AG04450 (cell line): ENCODE measurements at regions not wholly inside any gene's neighbourhood (a gene's known extent, or its start where the extent isn't known, plus 50 kb on each side); places are given as distances from the start of the nearest gene placed in this dataset.

ENCODE experiments used
- CTCF ChIA-PET: fragments of 300-600, 350-600 bp; formaldehyde crosslinking; extraction: SDS; loops from one replicate; lab custom pipeline; 2022; ENCODE audit warnings: antibody characterized with exemption, inconsistent platforms; lab: Charles Lee
- POLR2A ChIA-PET: fragments of 350-600 bp; formaldehyde crosslinking; extraction: SDS; loops from one replicate; lab custom pipeline; 2021; ENCODE audit warnings: antibody characterized with exemption, inconsistent platforms; lab: Yijun Ruan, JAX
- DNase-seq: peaks from one replicate; pipeline ENCODE4 v3.0.0-alpha.2; 2011; ENCODE audit warnings: low read depth, low spot score
- H3K27ac ChIP-seq: one replicate; pipeline ENCODE4 v1.5.1; 2012; ENCODE audit warnings: low read depth, low read length, control low read depth
- H3K27me3 ChIP-seq: one replicate; pipeline ENCODE4 v1.6.0; 2012; ENCODE audit warnings: low read length; ENCODE audit not compliant: control insufficient read depth, insufficient read depth
- H3K4me3 ChIP-seq: 2 replicates; pipeline ENCODE4 v1.5.1; 2011; ENCODE audit warnings: mild to moderate bottlenecking, low read depth, low read length, control low read depth
- H3K9me3 ChIP-seq: 2 replicates; pipeline ENCODE4 v1.5.1; 2012; ENCODE audit warnings: low read length; ENCODE audit not compliant: control insufficient read depth, insufficient read depth
- CTCF ChIP-seq: IDR thresholded peaks from 2 replicates; pipeline ENCODE4 v1.5.1; 2011; ENCODE audit warnings: low read depth, low read length, control low read depth, inconsistent platforms

DNA sequence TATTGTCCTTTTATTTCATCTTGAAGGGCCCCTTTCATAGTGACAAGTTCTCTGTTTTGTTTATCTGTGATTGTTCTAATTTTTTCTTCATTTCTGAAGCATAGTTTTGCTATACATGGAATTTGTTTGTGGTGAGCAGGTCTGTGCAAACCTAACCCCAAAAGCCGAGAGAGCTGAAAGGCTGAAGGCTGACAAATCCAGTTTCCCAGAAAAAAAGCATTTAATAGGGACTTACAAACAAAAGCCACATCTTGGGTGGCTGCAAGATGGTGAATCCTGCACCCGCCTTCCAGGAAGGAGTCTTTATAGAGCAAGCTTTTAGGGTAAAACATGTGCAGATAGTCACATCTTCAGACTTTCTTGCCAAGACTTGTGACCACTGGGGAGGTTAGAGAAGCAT lies 473.4 kb upstream of the TRIB2 start:
- POLR2A ChIA-PET = no interaction called here
- H3K4me3 ChIP-seq = no peak overlapping the region
- H3K9me3 ChIP-seq = no peaks in the 10 kb centered on the region
- no peak for DNase-seq
- TF ChIP-seq CTCF = no peak
- H3K27ac ChIP-seq = no peak overlapping the region
- H3K27me3 ChIP-seq = no peaks in the 10 kb centered on the region
- CTCF ChIA-PET = no interaction called here

GRCh38 chr2:12244070-12244469 lies 472.7 kb upstream of the TRIB2 start:
- no peak for TF ChIP-seq CTCF
- H3K27me3 ChIP-seq = no peaks in the 10 kb centered on the region
- H3K4me3 ChIP-seq = no peak overlapping the region
- H3K27ac ChIP-seq = no peak overlapping the region
- DNase-seq = no peak
- CTCF ChIA-PET = no interaction called here
- POLR2A ChIA-PET = no interaction called here
- H3K9me3 ChIP-seq = no peaks in the 10 kb centered on the region

DNA sequence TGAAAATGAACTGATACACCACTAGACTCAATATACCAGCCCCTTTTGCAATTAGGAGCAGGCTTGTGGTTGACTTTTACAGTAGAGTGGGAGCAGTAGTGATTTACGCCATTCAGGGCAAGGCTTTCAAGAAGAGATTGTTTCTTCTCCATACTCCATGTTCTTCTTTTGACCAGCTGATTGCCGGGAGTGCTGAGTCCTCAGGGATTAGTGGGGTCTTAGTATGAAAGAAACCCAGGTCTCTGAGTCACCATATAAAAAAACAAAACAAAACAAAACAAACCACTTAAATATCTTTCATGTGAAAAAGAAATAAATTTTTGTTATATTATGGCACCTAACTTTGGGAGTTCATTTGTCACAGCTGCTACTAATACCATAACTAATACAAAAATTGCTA lies 465.6 kb upstream of the TRIB2 start:
- no peaks in the 10 kb centered on the region for H3K9me3 ChIP-seq
- POLR2A ChIA-PET = no interaction called here
- TF ChIP-seq CTCF = no peak
- H3K4me3 ChIP-seq = no peak overlapping the region
- no peak overlapping the region for H3K27ac ChIP-seq
- CTCF ChIA-PET = no interaction called here
- no peaks in the 10 kb centered on the region for H3K27me3 ChIP-seq
- no peak for DNase-seq

- ChIA-PET POLR2A (no interaction called here), CTCF (no interaction called here)
- no peak for TF ChIP-seq CTCF
- no peak overlapping the region for H3K4me3 ChIP-seq
- no peaks in the 10 kb centered on the region for H3K9me3 ChIP-seq
- H3K27me3 ChIP-seq = no peaks in the 10 kb centered on the region
- no peak for DNase-seq
- no peak overlapping the region for H3K27ac ChIP-seq
Observed at GRCh38 chr2:12251749-12252148, 465.0 kb upstream of the TRIB2 start.

DNA sequence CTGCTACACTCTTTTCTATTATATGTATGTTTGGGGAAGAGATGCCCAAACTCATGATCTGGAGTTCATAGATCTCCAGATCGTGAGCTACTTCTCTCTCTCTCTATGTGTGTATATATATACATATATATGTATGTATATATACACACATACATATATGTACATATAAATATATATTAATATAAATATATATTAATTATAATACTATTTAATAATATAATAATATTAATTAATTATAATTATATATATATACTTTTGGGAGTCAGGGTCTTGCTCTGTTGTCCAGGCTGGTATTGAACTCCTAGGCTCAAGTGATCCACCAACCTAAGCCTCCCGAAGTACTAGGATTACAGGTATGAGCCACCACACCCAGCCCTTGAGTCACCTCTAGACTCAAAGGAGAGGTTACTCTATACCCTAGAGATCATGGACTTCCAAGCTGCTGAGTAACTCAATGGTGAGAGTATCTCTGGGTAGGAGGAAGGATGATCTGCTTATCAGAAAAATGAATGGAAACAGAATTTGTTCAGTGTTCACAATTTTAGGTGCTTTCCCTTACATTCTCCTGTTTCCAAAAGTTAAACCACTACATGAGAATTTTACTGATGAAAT lies 463.5 kb upstream of the TRIB2 start:
- DNase-seq = no peak
- ChIA-PET POLR2A (no interaction called here), CTCF (no interaction called here)
- no peak for TF ChIP-seq CTCF
- Histone ChIP-seq H3K27me3 (no peaks in the 10 kb centered on the region), H3K27ac (no peak overlapping the region), H3K4me3 (no peak overlapping the region), H3K9me3 (no peaks in the 10 kb centered on the region)
